ENCODE measurements at regions not wholly inside any gene's neighbourhood (a gene's known extent, or its start where the extent isn't known, plus 50 kb on each side); places are given as distances from the start of the nearest gene placed in this dataset.

DNA sequence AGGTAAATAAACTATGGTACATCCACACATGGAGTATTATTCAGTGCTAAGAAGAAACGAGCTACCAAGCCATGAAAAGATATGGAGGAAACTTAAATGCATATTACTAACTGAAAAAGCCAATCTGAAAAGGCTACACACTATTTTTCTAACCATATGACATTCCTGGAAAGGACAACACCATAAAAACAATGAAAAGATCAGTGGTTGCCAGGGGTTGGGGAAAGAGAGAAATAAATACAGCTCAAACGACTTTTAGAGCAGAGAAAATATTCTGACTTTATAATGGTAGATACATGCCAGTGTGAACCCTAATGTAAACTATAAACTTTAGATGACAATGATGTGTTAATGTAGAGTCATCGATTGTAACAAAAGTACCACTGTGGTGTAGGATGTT lies 225.9 kb upstream of the BTBD3 start:
- H3K4me1 ChIP-seq: no peaks in the 10 kb centered on the region
- Mint-ChIP-seq H3K4me3 (no peak overlapping the region), H3K4me1 (no peaks in the 10 kb centered on the region), H3K27me3 (ENCODE audit: insufficient read depth, low read depth) (no peaks in the 10 kb centered on the region), H3K9me3 (no peaks in the 10 kb centered on the region), H3K27ac (no peak overlapping the region), H3K36me3 (no peaks in the 10 kb centered on the region)
- no peak for DNase-seq (ENCODE audit: low spot score)
- H2AFZ ChIP-seq (replicated peaks): no peak overlapping the region
- H3K79me2 ChIP-seq (ENCODE audit: low read depth): no peaks in the 10 kb centered on the region
- no peaks in the 10 kb centered on the region for H3K36me3 ChIP-seq
- no peak overlapping the region for H3K4me2 ChIP-seq
- no peak overlapping the region for H3K27ac ChIP-seq
- H3K9me3 ChIP-seq (ENCODE audit: low read depth): no peaks in the 10 kb centered on the region
- TF ChIP-seq EZH2phosphoT487 (IDR thresholded peaks at IDR 0.05) (no peak), EZH2 (IDR thresholded peaks at IDR 0.05) (no peak)
- TF ChIP-seq, protein P1, sequence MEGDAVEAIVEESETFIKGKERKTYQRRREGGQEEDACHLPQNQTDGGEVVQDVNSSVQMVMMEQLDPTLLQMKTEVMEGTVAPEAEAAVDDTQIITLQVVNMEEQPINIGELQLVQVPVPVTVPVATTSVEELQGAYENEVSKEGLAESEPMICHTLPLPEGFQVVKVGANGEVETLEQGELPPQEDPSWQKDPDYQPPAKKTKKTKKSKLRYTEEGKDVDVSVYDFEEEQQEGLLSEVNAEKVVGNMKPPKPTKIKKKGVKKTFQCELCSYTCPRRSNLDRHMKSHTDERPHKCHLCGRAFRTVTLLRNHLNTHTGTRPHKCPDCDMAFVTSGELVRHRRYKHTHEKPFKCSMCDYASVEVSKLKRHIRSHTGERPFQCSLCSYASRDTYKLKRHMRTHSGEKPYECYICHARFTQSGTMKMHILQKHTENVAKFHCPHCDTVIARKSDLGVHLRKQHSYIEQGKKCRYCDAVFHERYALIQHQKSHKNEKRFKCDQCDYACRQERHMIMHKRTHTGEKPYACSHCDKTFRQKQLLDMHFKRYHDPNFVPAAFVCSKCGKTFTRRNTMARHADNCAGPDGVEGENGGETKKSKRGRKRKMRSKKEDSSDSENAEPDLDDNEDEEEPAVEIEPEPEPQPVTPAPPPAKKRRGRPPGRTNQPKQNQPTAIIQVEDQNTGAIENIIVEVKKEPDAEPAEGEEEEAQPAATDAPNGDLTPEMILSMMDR (IDR thresholded peaks at IDR 0.05): no peak
- no peak overlapping the region for H3K4me3 ChIP-seq
- H3K9ac ChIP-seq: no peak overlapping the region
- H3K27me3 ChIP-seq: peaks cover 24% of the 10 kb centered on the region
- H4K20me1 ChIP-seq (ENCODE audit: low read depth): no peaks in the 10 kb centered on the region
- no peaks in the 10 kb centered on the region for H3F3A ChIP-seq (ENCODE audit: low read depth)

DNA sequence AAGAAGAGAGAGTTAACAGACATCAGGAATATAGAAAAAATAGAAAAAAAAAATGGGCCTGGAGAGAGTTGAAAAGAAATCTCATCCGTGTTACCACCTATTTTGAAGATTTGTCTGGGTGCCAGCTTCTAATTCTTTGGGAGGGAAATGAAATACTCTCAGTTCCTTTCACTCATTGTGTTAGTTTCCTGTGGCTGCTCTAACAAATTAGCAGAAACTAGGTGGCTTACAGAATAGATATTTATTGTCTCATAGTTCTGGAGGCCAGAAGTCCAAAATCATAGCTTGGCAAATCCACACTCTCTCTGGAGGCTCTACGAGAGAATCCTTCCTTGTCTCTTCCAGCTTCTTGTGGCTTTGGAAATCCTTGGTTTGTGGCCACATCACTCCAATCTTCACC lies 225.1 kb upstream of the BTBD3 start:
- Histone ChIP-seq H3F3A (ENCODE audit: low read depth) (no peaks in the 10 kb centered on the region), H3K27ac (no peak overlapping the region), H4K20me1 (ENCODE audit: low read depth) (no peaks in the 10 kb centered on the region), H3K4me3 (no peak overlapping the region), H3K4me2 (no peak overlapping the region), H3K9me3 (ENCODE audit: low read depth) (no peaks in the 10 kb centered on the region), H3K9ac (no peak overlapping the region), H3K4me1 (no peaks in the 10 kb centered on the region), H3K79me2 (ENCODE audit: low read depth) (no peaks in the 10 kb centered on the region), H2AFZ (replicated peaks) (no peak overlapping the region), H3K27me3 (peaks cover 16% of the 10 kb centered on the region), H3K36me3 (no peaks in the 10 kb centered on the region)
- H3K4me3 Mint-ChIP-seq: no peak overlapping the region
- H3K4me1 Mint-ChIP-seq: no peaks in the 10 kb centered on the region
- no peak overlapping the region for H3K27ac Mint-ChIP-seq
- TF ChIP-seq, protein P1 (IDR thresholded peaks at IDR 0.05): no peak
- no peak for TF ChIP-seq EZH2phosphoT487 (IDR thresholded peaks at IDR 0.05)
- TF ChIP-seq EZH2 (IDR thresholded peaks at IDR 0.05): no peak
- H3K36me3 Mint-ChIP-seq: no peaks in the 10 kb centered on the region
- DNase-seq (ENCODE audit: low spot score): no peak
- no peaks in the 10 kb centered on the region for H3K9me3 Mint-ChIP-seq
- H3K27me3 Mint-ChIP-seq (ENCODE audit: insufficient read depth, low read depth): no peaks in the 10 kb centered on the region

DNA sequence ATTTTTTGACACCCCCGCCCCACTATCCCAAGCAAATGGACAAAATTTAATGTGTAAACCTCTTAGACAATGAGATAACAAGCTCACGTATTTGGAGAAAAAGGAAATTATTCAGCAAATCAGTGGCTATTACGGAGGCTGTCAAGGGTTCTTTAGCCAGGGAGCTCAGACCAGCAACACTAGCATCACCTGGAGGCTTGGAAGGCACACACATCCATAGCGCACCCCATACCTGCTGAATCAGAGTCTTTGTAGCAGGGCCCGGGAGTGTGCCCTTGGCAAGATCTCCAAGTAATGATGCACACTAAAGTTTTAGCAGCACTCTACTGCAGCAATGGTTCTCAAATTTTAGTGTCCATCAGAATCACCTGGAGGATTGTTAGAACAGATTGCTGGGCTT lies 223.2 kb upstream of the BTBD3 start:
- Mint-ChIP-seq H3K4me3 (no peak overlapping the region), H3K4me1 (no peaks in the 10 kb centered on the region), H3K27me3 (ENCODE audit: insufficient read depth, low read depth) (peaks cover 2% of the 10 kb centered on the region), H3K36me3 (no peaks in the 10 kb centered on the region), H3K9me3 (no peaks in the 10 kb centered on the region), H3K27ac (no peak overlapping the region)
- no peaks in the 10 kb centered on the region for H3K4me1 ChIP-seq
- H3K9ac ChIP-seq: no peak overlapping the region
- H4K20me1 ChIP-seq (ENCODE audit: low read depth): no peaks in the 10 kb centered on the region
- no peak overlapping the region for H3K27ac ChIP-seq
- no peaks in the 10 kb centered on the region for H3F3A ChIP-seq (ENCODE audit: low read depth)
- H3K4me3 ChIP-seq: no peak overlapping the region
- no peaks in the 10 kb centered on the region for H3K36me3 ChIP-seq
- H3K79me2 ChIP-seq (ENCODE audit: low read depth): no peaks in the 10 kb centered on the region
- no peak overlapping the region for H3K4me2 ChIP-seq
- no peaks in the 10 kb centered on the region for H3K9me3 ChIP-seq (ENCODE audit: low read depth)
- no peaks in the 10 kb centered on the region for H3K27me3 ChIP-seq
- DNase-seq (ENCODE audit: low spot score): no peak
- H2AFZ ChIP-seq (replicated peaks): no peak overlapping the region
- TF ChIP-seq EZH2phosphoT487 (IDR thresholded peaks at IDR 0.05) (no peak), EZH2 (IDR thresholded peaks at IDR 0.05) (no peak)
- TF ChIP-seq, protein P1 (IDR thresholded peaks at IDR 0.05): no peak

- Histone ChIP-seq H3K27me3 (no peaks in the 10 kb centered on the region), H4K20me1 (ENCODE audit: low read depth) (no peaks in the 10 kb centered on the region), H3K79me2 (ENCODE audit: low read depth) (no peaks in the 10 kb centered on the region), H3K36me3 (no peaks in the 10 kb centered on the region), H3K9ac (no peak overlapping the region), H3K4me3 (no peak overlapping the region), H3F3A (ENCODE audit: low read depth) (no peaks in the 10 kb centered on the region), H3K4me2 (no peak overlapping the region), H3K9me3 (ENCODE audit: low read depth) (no peaks in the 10 kb centered on the region), H3K27ac (no peak overlapping the region), H3K4me1 (no peaks in the 10 kb centered on the region), H2AFZ (replicated peaks) (no peak overlapping the region)
- H3K4me1 Mint-ChIP-seq: no peaks in the 10 kb centered on the region
- H3K9me3 Mint-ChIP-seq: no peaks in the 10 kb centered on the region
- H3K27ac Mint-ChIP-seq: no peak overlapping the region
- no peak for DNase-seq (ENCODE audit: low spot score)
- no peak overlapping the region for H3K4me3 Mint-ChIP-seq
- H3K27me3 Mint-ChIP-seq (ENCODE audit: insufficient read depth, low read depth): peaks cover 2% of the 10 kb centered on the region
- no peaks in the 10 kb centered on the region for H3K36me3 Mint-ChIP-seq
- TF ChIP-seq, protein P1 (IDR thresholded peaks at IDR 0.05): no peak
- no peak for TF ChIP-seq EZH2phosphoT487 (IDR thresholded peaks at IDR 0.05)
- TF ChIP-seq EZH2 (IDR thresholded peaks at IDR 0.05): no peak
These were observed 220.6 kb upstream of the BTBD3 start for GRCh38 chr20:11697055-11697454.
